ENCODE measurements at regions not wholly inside any gene's neighbourhood (a gene's known extent, or its start where the extent isn't known, plus 50 kb on each side); places are given as distances from the start of the nearest gene placed in this dataset.

- no peak for TF ChIP-seq CTCF (conservative IDR thresholded peaks at IDR 0.05; ENCODE audit: low read length)
- no peak for TF ChIP-seq EZH2phosphoT487 (IDR thresholded peaks at IDR 0.05; ENCODE audit: borderline replicate concordance)
These were observed 264.4 kb downstream of the SLCO4C1 start for GRCh38 chr5:102031711-102032110.
